ENCODE measurements at regions not wholly inside any gene's neighbourhood (a gene's known extent, or its start where the extent isn't known, plus 50 kb on each side); places are given as distances from the start of the nearest gene placed in this dataset.
"Not testable (repeated sequence)": the region's sequence is repeated elsewhere in the genome, so short reads cannot be mapped to it uniquely, and the experiment has no call there.

DNA sequence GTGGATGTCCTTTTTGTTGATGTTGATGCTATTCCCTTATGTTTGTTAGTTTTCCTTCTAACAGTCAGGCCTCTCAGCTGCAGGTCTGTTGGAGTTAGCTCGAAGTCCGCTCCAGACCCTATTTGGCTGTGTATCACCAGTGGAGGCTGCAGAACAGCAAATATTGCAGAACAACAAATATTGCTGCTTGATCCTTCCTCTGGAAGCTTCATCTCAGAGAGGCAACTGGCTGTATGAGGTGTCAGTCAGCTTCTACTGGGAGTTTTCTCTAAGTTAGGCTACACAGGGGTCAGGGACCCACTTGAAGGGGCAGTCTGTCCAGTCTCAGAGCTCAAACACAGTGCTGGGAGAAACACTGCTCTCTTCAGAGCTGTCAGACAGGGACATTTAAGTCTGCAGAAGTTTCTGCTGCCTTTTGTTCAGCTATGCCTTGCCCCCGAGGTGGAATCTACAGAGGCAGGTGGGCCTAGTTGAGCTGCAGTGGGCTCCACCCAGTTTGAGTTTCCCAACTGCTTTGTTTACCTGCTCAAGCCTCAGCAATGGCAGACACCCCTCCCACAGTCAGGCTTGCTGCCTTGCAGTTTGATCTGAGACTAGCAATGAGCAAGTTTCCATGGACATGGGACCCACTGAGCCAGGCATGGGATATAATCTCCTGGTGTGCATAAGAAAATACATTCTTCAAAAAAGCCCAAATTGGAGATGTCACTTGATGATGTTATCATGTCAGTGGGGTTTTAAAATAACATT, 99.5 kb downstream of the KDM5D start:
- DNase-seq: no peak

DNA sequence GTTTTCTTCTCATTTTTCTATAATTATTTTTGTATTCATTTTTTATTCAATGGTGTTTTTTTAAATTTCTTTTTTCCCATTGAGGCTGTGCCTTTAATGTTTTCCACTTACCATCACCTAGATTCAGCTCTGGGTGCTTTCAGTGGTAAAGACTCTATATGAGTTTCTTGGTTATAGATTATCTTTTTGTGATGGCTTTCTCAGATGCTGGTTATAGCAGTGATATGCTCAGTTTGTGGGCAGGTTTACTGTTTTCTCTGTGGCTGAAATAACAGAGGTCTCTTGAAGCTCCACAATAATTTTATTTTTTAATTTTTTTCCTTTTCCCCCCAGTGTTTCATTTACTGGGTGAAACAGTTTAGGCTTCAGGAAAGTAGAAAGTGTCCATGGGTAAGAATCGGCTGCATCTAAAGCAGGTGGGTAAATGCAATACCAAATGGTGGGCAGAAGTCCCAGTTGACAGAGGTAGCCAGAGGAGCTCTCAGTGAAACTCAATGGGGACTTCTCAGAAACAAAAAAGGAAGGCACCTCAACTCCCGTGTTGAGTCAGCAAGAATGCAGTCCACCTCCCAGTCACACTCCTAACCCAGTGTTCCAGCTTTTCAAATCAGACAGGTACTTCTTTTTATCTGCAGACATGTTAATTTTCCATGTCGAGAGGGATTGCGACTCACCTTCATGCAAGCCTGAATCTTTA, 106.7 kb downstream of the KDM5D start:
- DNase-seq: no peak

- no peak for DNase-seq
These were observed 115.6 kb downstream of the KDM5D start for GRCh38 chrY:19628926-19629325.

- no peak for DNase-seq
These were observed 122.1 kb downstream of the KDM5D start for GRCh38 chrY:19622392-19622791.

GRCh38 chrY:19621756-19622155, 122.8 kb downstream of the KDM5D start:
- no peak for DNase-seq

- DNase-seq: no peak
These were observed 143.4 kb downstream of the KDM5D start for GRCh38 chrY:19601113-19601512.

DNA sequence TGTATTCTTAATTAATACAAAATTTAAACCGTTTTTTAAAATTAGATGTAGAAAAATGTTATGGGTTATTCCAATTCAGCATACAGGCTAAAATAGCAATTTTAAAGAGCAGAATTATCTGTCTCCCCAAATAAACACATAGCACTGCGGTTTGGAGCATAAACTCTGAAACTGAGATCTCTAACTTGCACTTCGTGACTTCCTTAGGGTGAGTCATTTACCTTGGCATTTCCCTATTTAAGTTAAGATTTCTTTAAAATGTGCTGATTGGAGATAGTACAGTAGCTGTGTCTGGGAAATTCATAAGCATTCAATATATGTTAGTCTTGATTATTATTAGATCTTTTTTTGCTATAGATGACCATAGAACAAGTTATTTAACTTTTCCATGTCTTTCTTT, 143.8 kb downstream of the KDM5D start:
- DNase-seq: no peak

DNA sequence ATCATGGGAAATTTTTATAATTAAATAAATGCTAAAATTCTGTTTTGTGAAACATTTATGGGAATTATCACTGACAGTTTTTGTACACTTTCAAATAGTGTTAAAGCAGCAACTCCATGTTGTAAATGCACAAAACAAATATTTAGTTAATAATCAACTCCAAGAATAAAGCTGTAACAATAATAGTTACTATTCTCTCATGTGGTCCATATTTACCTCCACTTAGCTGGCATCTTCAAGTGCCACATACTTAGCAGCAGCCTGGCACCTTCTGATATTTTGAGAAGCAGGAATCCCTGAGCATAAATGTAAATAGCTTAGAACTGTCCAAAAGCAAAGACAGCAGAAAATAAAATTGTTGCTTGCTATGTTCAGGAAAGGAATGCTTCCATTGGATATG, 154.3 kb downstream of the KDM5D start:
- DNase-seq: no peak

DNA sequence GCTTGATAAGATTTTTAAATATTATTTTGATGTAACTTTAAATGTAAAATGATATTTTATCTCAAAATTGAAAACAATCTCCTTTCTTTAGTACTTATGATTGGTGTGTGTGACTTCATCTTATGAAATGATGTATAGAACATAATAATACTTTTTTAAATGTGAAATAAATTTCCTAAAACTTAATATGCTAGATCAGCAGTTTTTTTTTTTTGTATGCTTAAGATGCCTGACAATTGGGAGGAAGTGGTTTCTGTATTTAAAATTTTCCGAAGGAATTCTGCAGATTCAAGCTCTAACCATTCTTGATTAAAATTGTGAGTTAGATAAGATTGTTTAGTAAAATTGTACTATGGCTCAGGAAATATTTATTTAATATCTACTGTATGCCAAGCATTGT, 154.9 kb downstream of the KDM5D start:
- no peak for DNase-seq

DNA sequence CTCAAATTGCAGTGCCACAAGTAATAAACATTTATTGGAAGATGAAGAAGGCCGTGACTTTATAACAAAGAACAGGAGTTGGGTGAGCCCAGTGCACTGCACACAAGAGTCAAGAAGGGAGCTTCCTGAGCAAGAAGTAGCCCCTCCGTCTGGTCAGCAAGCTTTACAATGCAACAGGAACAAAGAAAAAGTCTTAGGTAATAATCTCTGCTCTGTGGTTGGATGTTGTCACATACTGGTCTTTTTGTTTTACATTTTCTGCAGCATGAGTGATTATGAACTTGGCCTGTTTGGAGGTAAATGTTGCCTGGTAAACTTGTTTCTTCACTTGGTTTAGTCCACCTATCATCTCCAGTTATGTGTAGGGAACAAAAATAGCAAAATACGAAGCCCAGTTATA, 157.2 kb downstream of the KDM5D start:
- no peak for DNase-seq

DNA sequence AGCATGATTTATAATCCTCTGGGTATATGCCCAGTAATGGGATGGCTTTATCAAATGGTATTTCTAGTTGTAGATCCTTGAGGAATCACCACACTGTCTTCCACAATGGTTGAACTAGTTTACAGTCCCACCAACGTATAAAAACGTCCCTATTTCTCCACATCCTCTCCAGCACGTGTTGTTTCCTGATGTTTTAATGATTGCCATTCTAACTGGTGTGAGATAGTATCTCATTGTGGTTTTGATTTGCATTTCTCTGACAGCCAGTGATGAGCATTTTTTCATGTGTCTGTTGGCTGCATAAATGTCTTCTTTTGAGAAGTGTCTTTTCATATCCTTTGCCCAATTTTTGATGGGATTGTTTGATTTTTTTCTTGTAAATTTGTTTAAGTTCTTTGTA, 163.5 kb downstream of the KDM5D start:
- peak; percentile 20 for DNase-seq

- DNase-seq: no peak
These were observed 166.1 kb downstream of the KDM5D start for GRCh38 chrY:19578281-19578874.

DNA sequence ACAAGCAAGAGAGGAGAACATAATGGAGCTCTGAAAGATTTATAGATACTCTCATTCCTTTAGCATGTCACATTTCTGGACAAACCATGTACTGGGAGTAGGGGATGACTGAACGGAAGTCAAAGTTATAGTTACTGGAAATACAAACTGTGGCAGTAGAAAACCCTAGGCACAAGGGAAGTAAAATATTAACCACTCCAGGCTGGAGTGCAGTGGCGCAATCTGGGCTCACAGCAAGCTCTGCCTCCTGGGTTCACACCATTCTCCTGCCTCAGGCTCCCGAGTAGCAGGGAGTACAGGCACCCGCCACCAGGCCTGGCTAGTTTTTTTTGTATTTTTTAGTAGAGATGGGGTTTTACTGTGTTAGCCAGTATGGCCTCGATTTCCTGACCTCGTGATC, 167.3 kb downstream of the KDM5D start:
- no peak for DNase-seq

DNA sequence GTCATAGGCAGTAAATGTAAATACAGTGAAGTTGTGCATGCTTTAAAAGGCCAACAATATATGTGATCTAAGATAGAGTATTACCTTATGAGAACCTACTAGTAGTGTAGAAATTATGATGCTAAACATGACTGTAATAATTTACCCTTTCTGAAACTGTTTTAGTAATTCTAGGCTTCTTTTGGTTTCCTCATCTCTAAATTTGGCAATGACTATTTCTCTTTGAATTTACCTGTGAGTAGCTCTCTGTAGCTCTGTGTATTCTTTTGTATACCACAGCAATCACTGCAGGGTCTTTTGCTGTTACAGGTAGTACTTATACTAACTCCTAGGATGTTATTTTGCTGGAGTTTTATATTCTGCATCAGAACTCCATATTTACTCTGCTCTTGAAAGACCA, 169.6 kb downstream of the KDM5D start:
- no peak for DNase-seq

GRCh38 chrY:19573646-19574045, 170.9 kb downstream of the KDM5D start:
- DNase-seq: no peak

DNA sequence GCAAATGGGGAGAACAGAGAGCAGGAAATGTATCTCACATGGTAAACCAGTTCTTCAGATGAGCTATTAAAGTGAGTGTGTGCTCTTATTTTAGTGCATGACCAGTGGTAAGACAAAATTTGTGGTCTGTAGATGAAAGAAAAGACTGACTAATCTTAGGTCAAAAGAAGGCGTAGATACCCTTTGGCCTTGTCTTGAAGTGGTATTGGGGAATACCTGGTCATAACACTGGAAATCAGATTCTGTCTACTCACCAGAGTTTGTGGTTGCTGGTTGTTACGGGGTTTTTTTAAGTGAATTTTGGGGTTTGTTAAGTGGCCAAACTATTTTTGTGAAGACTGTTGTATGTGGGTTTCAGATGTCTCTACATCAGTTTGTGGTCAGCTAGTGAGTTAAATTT, 173.5 kb downstream of the KDM5D start:
- peak; percentile 40 for DNase-seq

DNA sequence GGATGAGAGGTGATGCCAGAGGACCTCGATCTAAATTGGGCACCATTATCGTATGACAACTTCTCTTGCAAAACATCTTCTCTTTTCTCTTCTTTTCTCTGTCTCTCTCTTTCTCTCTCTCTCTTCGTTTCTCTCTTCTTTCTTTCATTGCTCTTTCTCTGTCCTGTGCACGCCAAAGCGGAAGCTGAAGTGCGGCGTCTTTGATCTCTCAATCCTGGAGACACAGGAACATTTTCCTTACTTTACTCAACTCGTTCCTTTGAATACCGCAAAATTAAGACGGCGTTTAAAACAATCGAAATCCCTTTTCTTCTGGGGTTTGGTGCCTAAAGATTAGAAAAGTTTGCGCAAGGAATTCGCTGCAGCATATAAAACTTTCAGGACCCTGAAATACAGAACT, 176.6 kb downstream of the KDM5D start:
- no peak for DNase-seq

- peak; percentile 89 for DNase-seq
These were observed 177.2 kb downstream of the KDM5D start for GRCh38 chrY:19567051-19567921.

GRCh38 chrY:19559161-19559560, 185.4 kb downstream of the KDM5D start:
- DNase-seq: no peak

DNA sequence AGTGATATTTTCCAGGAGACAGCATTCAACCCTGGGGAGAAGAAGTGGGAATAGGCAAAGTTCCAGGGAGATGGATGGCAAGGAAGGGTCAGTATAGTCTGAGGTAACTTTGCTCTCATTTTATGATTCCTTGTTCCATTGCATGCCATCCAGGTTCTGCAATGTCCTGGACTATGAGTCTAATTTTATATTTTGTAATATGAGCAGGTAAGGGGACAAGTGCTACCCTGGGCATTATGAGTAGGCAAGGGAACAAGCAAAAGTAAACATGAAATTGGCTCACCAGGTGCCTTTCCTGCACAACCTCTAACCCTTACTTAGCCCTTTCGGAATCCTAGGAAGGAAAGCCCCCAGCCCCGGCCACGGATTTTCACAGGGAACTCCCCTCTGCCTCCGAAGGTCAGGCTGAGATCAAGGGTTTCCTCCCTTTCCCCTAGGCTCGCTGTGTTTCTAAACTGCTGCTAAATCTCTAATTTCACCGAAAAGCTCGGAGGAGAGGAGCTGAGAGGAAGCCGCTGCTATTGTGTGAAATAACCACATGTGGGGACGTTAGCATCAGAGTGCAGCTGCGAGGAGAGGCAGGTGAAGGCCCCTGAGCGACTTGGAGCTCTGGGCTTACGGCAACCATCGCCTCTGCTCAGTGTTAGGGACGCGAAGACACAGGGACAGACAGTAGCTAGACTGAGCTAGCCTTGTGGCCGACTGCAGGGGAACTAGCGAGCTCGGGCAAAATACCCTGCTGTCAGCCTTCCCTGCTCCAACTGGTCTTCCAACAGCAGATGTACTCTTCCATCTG, 194.7 kb downstream of the KDM5D start:
- DNase-seq: no peak

DNA sequence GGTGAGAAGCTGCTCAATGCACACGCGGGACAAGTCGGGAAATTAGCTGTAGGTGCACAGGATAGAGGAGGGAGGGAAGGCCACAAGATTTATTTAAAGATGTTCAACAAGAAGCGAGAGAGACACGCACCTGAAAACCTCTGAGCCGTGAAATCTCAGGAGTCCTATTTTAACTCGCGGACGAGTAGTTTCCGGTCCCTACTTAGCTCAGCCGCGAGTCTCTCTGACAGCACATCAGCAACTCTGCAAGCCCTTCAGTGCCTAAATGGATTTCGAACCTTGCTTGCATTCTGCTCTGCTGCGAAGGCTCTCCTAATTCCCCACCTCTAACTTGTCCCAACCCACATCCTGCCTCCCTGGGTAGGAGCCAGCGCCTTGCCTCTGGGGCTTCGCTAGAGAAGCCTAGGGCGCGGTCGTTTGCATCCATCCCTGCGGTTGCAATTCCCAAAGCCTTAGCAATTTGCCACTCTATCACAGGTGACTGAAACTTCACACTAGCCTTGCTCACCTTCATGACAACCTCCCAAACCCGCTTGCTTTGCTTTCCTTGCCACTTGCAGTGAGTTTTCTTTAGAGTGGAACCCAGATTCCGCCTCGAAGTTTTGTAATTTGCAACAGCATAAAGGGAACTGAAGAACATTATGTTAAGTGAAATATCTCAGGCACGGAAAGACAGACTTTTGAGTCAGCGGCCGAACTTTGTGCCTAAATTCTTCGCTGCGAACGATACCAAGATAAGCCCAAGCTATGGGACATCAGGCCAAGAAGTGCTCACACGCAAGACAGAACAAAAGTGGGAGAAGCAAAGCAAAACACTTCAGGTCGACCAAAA, 202.8 kb downstream of the KDM5D start:
- DNase-seq: no peak

- DNase-seq: not testable (repeated sequence)
These were observed 208.8 kb downstream of the KDM5D start for GRCh38 chrY:19535697-19536096.
